Uterus (tissue), 2 donors: ENCODE measurements at regions not wholly inside any gene's neighbourhood (a gene's known extent, or its start where the extent isn't known, plus 50 kb on each side); places are given as distances from the start of the nearest gene placed in this dataset.

ENCODE experiments used
- POLR2A ChIP-seq, 2 donors: fragments of 450-650 bp; IDR thresholded peaks; one replicate each; pipeline ENCODE4 v1.6.1; 2016; ENCODE audit warnings: antibody characterized with exemption in 2 of 2, mild to moderate bottlenecking in 1 of 2, moderate library complexity in 1 of 2
- TF ChIP-seq, protein P1 (sequence below), 4 experiments: fragments of 200-600 bp in 2 of 4; fragments of 450-650 bp in 2 of 4; sonication (generic) in 2 of 4; IDR thresholded peaks; one replicate each; pipeline ENCODE4 v1.5.1; 2016 to 2019; ENCODE audit warnings: antibody characterized with exemption in 4 of 4, mild to moderate bottlenecking in 2 of 4, moderate library complexity in 1 of 4

- TF ChIP-seq POLR2A (IDR thresholded peaks at IDR 0.05): no peak
- TF ChIP-seq, protein P1, sequence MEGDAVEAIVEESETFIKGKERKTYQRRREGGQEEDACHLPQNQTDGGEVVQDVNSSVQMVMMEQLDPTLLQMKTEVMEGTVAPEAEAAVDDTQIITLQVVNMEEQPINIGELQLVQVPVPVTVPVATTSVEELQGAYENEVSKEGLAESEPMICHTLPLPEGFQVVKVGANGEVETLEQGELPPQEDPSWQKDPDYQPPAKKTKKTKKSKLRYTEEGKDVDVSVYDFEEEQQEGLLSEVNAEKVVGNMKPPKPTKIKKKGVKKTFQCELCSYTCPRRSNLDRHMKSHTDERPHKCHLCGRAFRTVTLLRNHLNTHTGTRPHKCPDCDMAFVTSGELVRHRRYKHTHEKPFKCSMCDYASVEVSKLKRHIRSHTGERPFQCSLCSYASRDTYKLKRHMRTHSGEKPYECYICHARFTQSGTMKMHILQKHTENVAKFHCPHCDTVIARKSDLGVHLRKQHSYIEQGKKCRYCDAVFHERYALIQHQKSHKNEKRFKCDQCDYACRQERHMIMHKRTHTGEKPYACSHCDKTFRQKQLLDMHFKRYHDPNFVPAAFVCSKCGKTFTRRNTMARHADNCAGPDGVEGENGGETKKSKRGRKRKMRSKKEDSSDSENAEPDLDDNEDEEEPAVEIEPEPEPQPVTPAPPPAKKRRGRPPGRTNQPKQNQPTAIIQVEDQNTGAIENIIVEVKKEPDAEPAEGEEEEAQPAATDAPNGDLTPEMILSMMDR (IDR thresholded peaks at IDR 0.05): no peak
These were observed 188.1 kb downstream of the NHLRC3 start for GRCh38 chr13:39226359-39226758.
